ACC112 (cell line): ENCODE measurements at regions not wholly inside any gene's neighbourhood (a gene's known extent, or its start where the extent isn't known, plus 50 kb on each side); places are given as distances from the start of the nearest gene placed in this dataset.

Experiments
- H2AFZ ChIP-seq: fragments of 200-600 bp; sonication (generic); one replicate; pipeline ENCODE4 v1.6.0; 2017; ENCODE audit warnings: antibody characterized with exemption, low read length; ENCODE audit not compliant: unreplicated experiment
- H3K27ac ChIP-seq: fragments of 200-600 bp; sonication (generic); 2 replicates; pipeline ENCODE4 v1.5.1; 2014; ENCODE audit warnings: low read depth, mild to moderate bottlenecking, antibody characterized with exemption, low read length, moderate library complexity
- H3K27me3 ChIP-seq: fragments of 200-600 bp; sonication (generic); 2 replicates; pipeline ENCODE4 v1.6.1; 2014; ENCODE audit warnings: mild to moderate bottlenecking, antibody characterized with exemption, low read length, moderate library complexity, mixed read lengths; ENCODE audit not compliant: insufficient read depth
- H3K36me3 ChIP-seq: fragments of 200-600 bp; sonication (generic); 2 replicates; pipeline ENCODE4 v1.6.1; 2016; ENCODE audit warnings: mild to moderate bottlenecking, antibody characterized with exemption, low read length, moderate library complexity, mixed read lengths; ENCODE audit not compliant: insufficient read depth
- H3K4me1 ChIP-seq: fragments of 200-600 bp; sonication (generic); one replicate; pipeline ENCODE4 v1.6.1; 2016; ENCODE audit warnings: low read length, mixed read lengths; ENCODE audit not compliant: insufficient read depth, unreplicated experiment, control insufficient read depth
- H3K4me3 ChIP-seq: fragments of 200-600 bp; sonication (generic); 2 replicates; pipeline ENCODE4 v1.5.1; 2014; ENCODE audit warnings: mild to moderate bottlenecking, low read depth, low read length
- H3K79me2 ChIP-seq: fragments of 200-600 bp; sonication (generic); one replicate; pipeline ENCODE4 v1.6.0; 2016; ENCODE audit warnings: low read length; ENCODE audit not compliant: control insufficient read depth, unreplicated experiment, insufficient read depth

GRCh38 chr1:181387702-181388101 is 95.6 kb upstream of the CACNA1E start:
- no peak overlapping the region for H3K27ac ChIP-seq
- H3K36me3 ChIP-seq = no peaks in the 10 kb centered on the region
- no peaks in the 10 kb centered on the region for H3K4me1 ChIP-seq
- H3K27me3 ChIP-seq = no peaks in the 10 kb centered on the region
- no peak overlapping the region for H2AFZ ChIP-seq
- H3K79me2 ChIP-seq = no peaks in the 10 kb centered on the region
- no peak overlapping the region for H3K4me3 ChIP-seq

- H3K79me2 ChIP-seq = no peaks in the 10 kb centered on the region
- H3K27me3 ChIP-seq = no peaks in the 10 kb centered on the region
- H3K36me3 ChIP-seq = no peaks in the 10 kb centered on the region
- no peaks in the 10 kb centered on the region for H3K4me1 ChIP-seq
- H2AFZ ChIP-seq = no peak overlapping the region
- H3K4me3 ChIP-seq = no peak overlapping the region
- no peak overlapping the region for H3K27ac ChIP-seq
Observed at GRCh38 chr1:181390410-181391077, 92.8 kb upstream of the CACNA1E start.

GRCh38 chr1:181391301-181391900 is 91.9 kb upstream of the CACNA1E start:
- Histone ChIP-seq H2AFZ (no peak overlapping the region), H3K27me3 (no peaks in the 10 kb centered on the region), H3K27ac (no peak overlapping the region), H3K79me2 (no peaks in the 10 kb centered on the region), H3K36me3 (no peaks in the 10 kb centered on the region), H3K4me3 (no peak overlapping the region), H3K4me1 (no peaks in the 10 kb centered on the region)

- Histone ChIP-seq H2AFZ (no peak overlapping the region), H3K79me2 (no peaks in the 10 kb centered on the region), H3K27me3 (no peaks in the 10 kb centered on the region), H3K4me3 (no peak overlapping the region), H3K4me1 (no peaks in the 10 kb centered on the region), H3K36me3 (no peaks in the 10 kb centered on the region), H3K27ac (no peak overlapping the region)
Observed at GRCh38 chr1:181392133-181392532, 91.2 kb upstream of the CACNA1E start.

GRCh38 chr1:181392613-181393220 is 90.6 kb upstream of the CACNA1E start:
- no peaks in the 10 kb centered on the region for H3K36me3 ChIP-seq
- H3K27ac ChIP-seq = no peak overlapping the region
- H2AFZ ChIP-seq = no peak overlapping the region

GRCh38 chr1:181394766-181395165 is 88.6 kb upstream of the CACNA1E start:
- Histone ChIP-seq H3K79me2 (no peaks in the 10 kb centered on the region), H3K36me3 (no peaks in the 10 kb centered on the region), H3K27me3 (no peaks in the 10 kb centered on the region), H3K4me3 (no peak overlapping the region), H3K4me1 (no peaks in the 10 kb centered on the region), H2AFZ (no peak overlapping the region), H3K27ac (no peak overlapping the region)

More at GRCh38 chr1:181392613-181393220, 90.6 kb upstream of the CACNA1E start:
- H3K79me2 ChIP-seq = no peaks in the 10 kb centered on the region
- no peaks in the 10 kb centered on the region for H3K4me1 ChIP-seq
- H3K27me3 ChIP-seq = no peaks in the 10 kb centered on the region
- H3K4me3 ChIP-seq = no peak overlapping the region

GRCh38 chr1:181396171-181396670 is 87.1 kb upstream of the CACNA1E start:
- Histone ChIP-seq H3K4me1 (no peaks in the 10 kb centered on the region), H3K27me3 (no peaks in the 10 kb centered on the region), H3K79me2 (no peaks in the 10 kb centered on the region), H3K27ac (no peak overlapping the region), H3K36me3 (no peaks in the 10 kb centered on the region), H2AFZ (no peak overlapping the region), H3K4me3 (no peak overlapping the region)

GRCh38 chr1:181396811-181397210 is 86.5 kb upstream of the CACNA1E start:
- H3K4me3 ChIP-seq = no peak overlapping the region
- H3K79me2 ChIP-seq = no peaks in the 10 kb centered on the region
- no peaks in the 10 kb centered on the region for H3K36me3 ChIP-seq
- no peaks in the 10 kb centered on the region for H3K4me1 ChIP-seq
- no peak overlapping the region for H3K27ac ChIP-seq
- H3K27me3 ChIP-seq = no peaks in the 10 kb centered on the region
- no peak overlapping the region for H2AFZ ChIP-seq

GRCh38 chr1:181397845-181398244 is 85.5 kb upstream of the CACNA1E start:
- H3K36me3 ChIP-seq = no peaks in the 10 kb centered on the region
- H3K4me1 ChIP-seq = no peaks in the 10 kb centered on the region
- H3K4me3 ChIP-seq = no peak overlapping the region
- H3K79me2 ChIP-seq = no peaks in the 10 kb centered on the region
- H3K27me3 ChIP-seq = no peaks in the 10 kb centered on the region
- no peak overlapping the region for H3K27ac ChIP-seq
- H2AFZ ChIP-seq = no peak overlapping the region

GRCh38 chr1:181398544-181398943 is 84.8 kb upstream of the CACNA1E start:
- Histone ChIP-seq H3K27ac (no peak overlapping the region), H3K4me3 (no peak overlapping the region), H3K36me3 (no peaks in the 10 kb centered on the region), H2AFZ (no peak overlapping the region), H3K27me3 (no peaks in the 10 kb centered on the region), H3K79me2 (no peaks in the 10 kb centered on the region), H3K4me1 (no peaks in the 10 kb centered on the region)

GRCh38 chr1:181405584-181405983 is 77.7 kb upstream of the CACNA1E start:
- Histone ChIP-seq H3K36me3 (no peaks in the 10 kb centered on the region), H2AFZ (no peak overlapping the region), H3K27me3 (peaks cover 4% of the 10 kb centered on the region; the same call in 1 of the 2 replicates), H3K27ac (no peak overlapping the region), H3K4me3 (no peak overlapping the region), H3K79me2 (no peaks in the 10 kb centered on the region), H3K4me1 (no peaks in the 10 kb centered on the region)
